ENCODE measurements at regions not wholly inside any gene's neighbourhood (a gene's known extent, or its start where the extent isn't known, plus 50 kb on each side); places are given as distances from the start of the nearest gene placed in this dataset.
A peak's percentile ranks its signal among the peaks of the same experiment; 100 is the strongest.

GRCh38 chr3:18295171-18295920 lies 129.8 kb downstream of the SATB1 start:
- DNase-seq (ENCODE audit: low spot score): peak; percentile 62

GRCh38 chr3:18290157-18290556 lies 135.0 kb downstream of the SATB1 start:
- DNase-seq (ENCODE audit: low spot score): no peak

- DNase-seq (ENCODE audit: low spot score): no peak
Observed at GRCh38 chr3:18288243-18288642, 136.9 kb downstream of the SATB1 start.

- no peak for DNase-seq (ENCODE audit: low spot score)
Observed at GRCh38 chr3:18284716-18285115, 140.4 kb downstream of the SATB1 start.

GRCh38 chr3:18283680-18284079 lies 141.5 kb downstream of the SATB1 start:
- no peak for DNase-seq (ENCODE audit: low spot score)

- DNase-seq (ENCODE audit: low spot score): no peak
Observed at GRCh38 chr3:18282507-18282906, 142.6 kb downstream of the SATB1 start.

- no peak for DNase-seq (ENCODE audit: low spot score)
Observed at GRCh38 chr3:18279226-18279737, 145.9 kb downstream of the SATB1 start.

- no peak for DNase-seq (ENCODE audit: low spot score)
Observed at GRCh38 chr3:18264853-18265252, 160.3 kb downstream of the SATB1 start.

GRCh38 chr3:18264361-18264760 lies 160.8 kb downstream of the SATB1 start:
- no peak for DNase-seq (ENCODE audit: low spot score)

- DNase-seq (ENCODE audit: low spot score): no peak
Observed at GRCh38 chr3:18258492-18258891, 166.6 kb downstream of the SATB1 start.

GRCh38 chr3:18252578-18252977 lies 172.6 kb downstream of the SATB1 start:
- DNase-seq (ENCODE audit: low spot score): peak; percentile 3

GRCh38 chr3:18250991-18251390 lies 174.1 kb downstream of the SATB1 start:
- no peak for DNase-seq (ENCODE audit: low spot score)

- DNase-seq (ENCODE audit: low spot score): no peak
Observed at GRCh38 chr3:18249126-18249525, 176.0 kb downstream of the SATB1 start.

- no peak for DNase-seq (ENCODE audit: low spot score)
Observed at GRCh38 chr3:18247776-18248310, 177.3 kb downstream of the SATB1 start.

- DNase-seq (ENCODE audit: low spot score): no peak
Observed at GRCh38 chr3:18247139-18247695, 177.9 kb downstream of the SATB1 start.

GRCh38 chr3:18246336-18247060 lies 178.6 kb downstream of the SATB1 start:
- no peak for DNase-seq (ENCODE audit: low spot score)

GRCh38 chr3:18245721-18246120 lies 179.4 kb downstream of the SATB1 start:
- no peak for DNase-seq (ENCODE audit: low spot score)

- no peak for DNase-seq (ENCODE audit: low spot score)
Observed at GRCh38 chr3:18241837-18242236, 183.3 kb downstream of the SATB1 start.

- no peak for DNase-seq (ENCODE audit: low spot score)
Observed at GRCh38 chr3:18239674-18240073, 185.5 kb downstream of the SATB1 start.

- no peak for DNase-seq (ENCODE audit: low spot score)
Observed at GRCh38 chr3:18238746-18239331, 186.3 kb downstream of the SATB1 start.

- DNase-seq (ENCODE audit: low spot score): no peak
Observed at GRCh38 chr3:18238332-18238731, 186.8 kb downstream of the SATB1 start.

- no peak for DNase-seq (ENCODE audit: low spot score)
Observed at GRCh38 chr3:18237251-18238005, 187.7 kb downstream of the SATB1 start.

Data from NAMALWA (cell line).